Pancreas (tissue), 10 donors: ENCODE measurements at regions not wholly inside any gene's neighbourhood (a gene's known extent, or its start where the extent isn't known, plus 50 kb on each side); places are given as distances from the start of the nearest gene placed in this dataset.

ENCODE experiments used
- ATAC-seq, 4 donors: fragments of 200-7000 bp; cut with Tn5 transposase; one replicate each; pipeline versions ENCODE4 v1.8.0 to v1.9.1; 2020; ENCODE audit warnings: mild to moderate bottlenecking in 4 of 4, moderate library complexity in 4 of 4
- DNase-seq, 6 donors: peaks; one replicate each; pipeline ENCODE4 v3.0.0-alpha.2; 2020
- FAIRE-seq: peaks from 2 replicates; lab custom pipeline; 2012; peaks lifted over from hg19 to GRCh38; lab: Jason Lieb, UNC
- H3K27ac ChIP-seq, 4 donors: fragments of 200-600 bp; sonication (generic); 1 replicate in 3 of 4; 2 replicates in 1 of 4; pipeline versions ENCODE4 v1.5.0 to v1.8.0; 2020
- H3K27me3 ChIP-seq, 4 donors: fragments of 200-600 bp; one replicate each; pipeline ENCODE4 v1.8.0; 2021
- H3K36me3 ChIP-seq, 3 donors: fragments of 200-600 bp; sonication (generic) in 1 of 3; one replicate each; pipeline versions ENCODE4 v1.5.0 to v1.8.0; 2020 to 2021
- H3K4me1 ChIP-seq, 3 donors: fragments of 200-600 bp; one replicate each; pipeline ENCODE4 v1.8.0; 2021
- H3K4me3 ChIP-seq, 4 donors: fragments of 200-600 bp; sonication (generic) in 2 of 4; one replicate each; pipeline versions ENCODE4 v1.5.0 to v1.8.0; 2020 to 2021
- H3K9me3 ChIP-seq, 4 donors: fragments of 200-600 bp; one replicate each; pipeline ENCODE4 v1.8.0; 2021
- WGBS, 2 donors: extraction: QIAGEN DNeasy Blood & Tissue Kit; methylation state at CpG; one replicate each; pipeline ENCODE4 v1.1.7; 2013; 5-methylcytosine and 5-hydroxymethylcytosine counted together
- intact Hi-C, 3 donors: fragments of 100-400 bp; cut with DNase I; formaldehyde crosslinking; loops; one replicate each; pipeline versions ENCODE4 v1.11.1 to v1.14.2; 2022
- TF ChIP-seq, protein P1 (sequence below), 4 donors: fragments of 200-600 bp; sonication (generic) in 3 of 4; IDR thresholded peaks; one replicate each; pipeline versions ENCODE4 v1.5.0 to v1.8.0; 2021; ENCODE audit warnings: antibody characterized with exemption in 4 of 4
- donor health status: healthy with polysubstance abuse.
- donor health status: DM: no; HTN: no; CAD: no; lungs with moderate emphysema.
- donor health status: DM: no; HTN: no; CAD: no.
- donor health status: control.
- donor health status: control.
- donor health status: Bipolar disorder and iron deficiency.
- donor health status: DM: yes; HTN: yes; CAD: no.
- donor health status: DM: no; HTN: no; CAD: no.
- donor health status: DM: no; HTN: no; CAD: no.
- donor health status: DM: yes; HTN: yes; CAD: no.

DNA sequence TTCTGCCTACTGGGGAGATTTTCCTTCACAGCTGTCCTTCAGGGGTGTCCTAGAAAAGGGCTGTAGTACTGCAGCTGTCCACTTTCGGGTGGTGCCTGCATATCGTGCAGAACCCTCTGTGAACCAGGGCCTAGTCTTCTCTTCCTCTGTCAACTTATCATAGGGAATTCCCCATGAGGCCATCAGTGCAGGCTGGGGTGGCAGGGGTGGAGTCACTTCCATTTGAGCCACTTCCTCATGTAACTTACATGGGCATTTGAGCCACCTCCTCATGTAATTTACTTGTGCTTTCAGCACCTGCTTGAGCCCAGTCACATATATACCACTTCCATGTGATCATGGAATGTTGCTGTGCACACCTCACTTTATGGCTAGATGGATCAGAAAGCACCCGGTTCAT is 742.0 kb upstream of the RGMB start:
- Histone ChIP-seq H3K27ac (no peak overlapping the region), H3K36me3 (no peaks in the 10 kb centered on the region), H3K9me3 (no peaks in the 10 kb centered on the region), H3K4me1 (no peaks in the 10 kb centered on the region), H3K27me3 (no peaks in the 10 kb centered on the region), H3K4me3 (no peak overlapping the region)
- ATAC-seq = no peak
- FAIRE-seq = no peak
- no peak for DNase-seq
- TF ChIP-seq, protein P1, sequence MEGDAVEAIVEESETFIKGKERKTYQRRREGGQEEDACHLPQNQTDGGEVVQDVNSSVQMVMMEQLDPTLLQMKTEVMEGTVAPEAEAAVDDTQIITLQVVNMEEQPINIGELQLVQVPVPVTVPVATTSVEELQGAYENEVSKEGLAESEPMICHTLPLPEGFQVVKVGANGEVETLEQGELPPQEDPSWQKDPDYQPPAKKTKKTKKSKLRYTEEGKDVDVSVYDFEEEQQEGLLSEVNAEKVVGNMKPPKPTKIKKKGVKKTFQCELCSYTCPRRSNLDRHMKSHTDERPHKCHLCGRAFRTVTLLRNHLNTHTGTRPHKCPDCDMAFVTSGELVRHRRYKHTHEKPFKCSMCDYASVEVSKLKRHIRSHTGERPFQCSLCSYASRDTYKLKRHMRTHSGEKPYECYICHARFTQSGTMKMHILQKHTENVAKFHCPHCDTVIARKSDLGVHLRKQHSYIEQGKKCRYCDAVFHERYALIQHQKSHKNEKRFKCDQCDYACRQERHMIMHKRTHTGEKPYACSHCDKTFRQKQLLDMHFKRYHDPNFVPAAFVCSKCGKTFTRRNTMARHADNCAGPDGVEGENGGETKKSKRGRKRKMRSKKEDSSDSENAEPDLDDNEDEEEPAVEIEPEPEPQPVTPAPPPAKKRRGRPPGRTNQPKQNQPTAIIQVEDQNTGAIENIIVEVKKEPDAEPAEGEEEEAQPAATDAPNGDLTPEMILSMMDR (IDR thresholded peaks at IDR 0.05) = no peak
- intact Hi-C loops = no loop called here
- WGBS, 2 donors = 84 to 92% methylated on average over 3 of the region's 3 CpGs

DNA sequence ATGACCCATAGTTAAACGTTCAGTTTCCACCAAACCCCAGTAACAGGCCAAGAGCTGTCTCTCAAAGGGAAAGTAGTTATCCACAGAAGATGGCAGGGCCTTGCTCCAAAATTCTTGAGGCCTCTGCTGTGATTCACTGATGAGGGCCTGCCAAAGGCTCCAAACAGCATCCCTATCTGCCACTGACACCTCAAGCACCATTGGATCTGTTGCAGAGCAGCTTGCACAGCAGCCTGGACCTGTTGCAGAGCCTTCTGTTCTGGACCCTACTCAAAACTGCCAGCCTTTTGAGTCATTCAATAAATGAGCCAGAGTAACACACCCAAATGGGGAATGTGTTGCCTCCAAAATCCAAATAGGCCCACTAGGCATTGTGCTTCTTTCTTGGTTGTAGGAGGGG is 741.5 kb upstream of the RGMB start:
- H3K27me3 ChIP-seq = no peaks in the 10 kb centered on the region
- no peak for DNase-seq
- H3K4me3 ChIP-seq = no peak overlapping the region
- H3K9me3 ChIP-seq = no peaks in the 10 kb centered on the region
- H3K4me1 ChIP-seq = no peaks in the 10 kb centered on the region
- FAIRE-seq = no peak
- H3K36me3 ChIP-seq = no peaks in the 10 kb centered on the region
- H3K27ac ChIP-seq = no peak overlapping the region
- ATAC-seq = no peak
- TF ChIP-seq, protein P1 (IDR thresholded peaks at IDR 0.05) = no peak
- 49 to 59% methylated on average over 1 of the region's 1 CpG for WGBS, 2 donors
- intact Hi-C loops = no loop called here

DNA sequence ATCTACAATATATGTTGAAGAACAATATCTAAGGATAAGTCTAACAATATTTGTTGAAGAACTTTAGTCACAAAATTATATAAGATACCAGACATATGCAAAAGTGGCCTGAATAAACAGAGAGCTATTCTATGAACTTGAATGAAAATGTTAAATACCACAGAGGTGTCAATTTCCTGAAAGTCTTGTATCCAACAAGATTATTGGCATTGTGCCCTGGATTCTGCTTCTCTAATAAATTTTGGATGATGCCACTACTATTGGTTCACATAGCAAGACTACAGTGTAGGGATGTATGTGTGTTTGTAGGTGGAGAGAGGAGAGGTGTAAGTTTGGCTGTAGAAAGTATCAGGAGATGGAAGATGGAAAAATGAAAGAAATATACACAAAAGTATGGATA is 731.8 kb upstream of the RGMB start:
- FAIRE-seq = no peak
- intact Hi-C loops = no loop called here

DNA sequence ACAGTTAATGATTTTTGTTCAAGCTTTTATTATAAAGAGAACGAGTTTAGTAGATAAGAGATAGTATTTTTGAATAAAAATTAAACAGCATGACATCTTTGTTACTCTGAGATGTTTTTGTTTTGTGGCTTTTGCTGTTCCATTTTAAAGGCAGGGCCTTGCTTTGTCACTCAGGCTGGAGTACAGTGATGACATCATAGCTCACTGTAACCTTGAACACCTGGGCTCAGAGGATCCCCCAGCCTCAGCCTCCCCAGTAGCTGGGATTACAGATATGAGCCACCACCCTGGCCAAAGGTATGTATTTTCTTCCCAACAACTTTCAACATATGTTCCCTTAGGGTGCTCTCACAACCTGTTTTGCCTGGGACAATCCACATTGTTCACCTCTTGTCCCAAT is 730.9 kb upstream of the RGMB start:
- 31 to 41% methylated on average over 1 of the region's 1 CpG for WGBS, 2 donors
- H3K27me3 ChIP-seq = no peaks in the 10 kb centered on the region
- no peak for FAIRE-seq
- DNase-seq = no peak
- H3K4me1 ChIP-seq = no peaks in the 10 kb centered on the region
- no peaks in the 10 kb centered on the region for H3K36me3 ChIP-seq
- no peaks in the 10 kb centered on the region for H3K9me3 ChIP-seq
- TF ChIP-seq, protein P1 (IDR thresholded peaks at IDR 0.05) = no peak
- no peak overlapping the region for H3K27ac ChIP-seq
- ATAC-seq = no peak
- intact Hi-C loops = no loop called here
- no peak overlapping the region for H3K4me3 ChIP-seq

More for the DNA sequence above, 731.8 kb upstream of the RGMB start:
- Histone ChIP-seq H3K4me1 (no peaks in the 10 kb centered on the region), H3K36me3 (no peaks in the 10 kb centered on the region), H3K9me3 (no peaks in the 10 kb centered on the region), H3K27me3 (no peaks in the 10 kb centered on the region), H3K27ac (no peak overlapping the region), H3K4me3 (no peak overlapping the region)
- TF ChIP-seq, protein P1 (IDR thresholded peaks at IDR 0.05) = no peak
- no peak for DNase-seq
- ATAC-seq = no peak

DNA sequence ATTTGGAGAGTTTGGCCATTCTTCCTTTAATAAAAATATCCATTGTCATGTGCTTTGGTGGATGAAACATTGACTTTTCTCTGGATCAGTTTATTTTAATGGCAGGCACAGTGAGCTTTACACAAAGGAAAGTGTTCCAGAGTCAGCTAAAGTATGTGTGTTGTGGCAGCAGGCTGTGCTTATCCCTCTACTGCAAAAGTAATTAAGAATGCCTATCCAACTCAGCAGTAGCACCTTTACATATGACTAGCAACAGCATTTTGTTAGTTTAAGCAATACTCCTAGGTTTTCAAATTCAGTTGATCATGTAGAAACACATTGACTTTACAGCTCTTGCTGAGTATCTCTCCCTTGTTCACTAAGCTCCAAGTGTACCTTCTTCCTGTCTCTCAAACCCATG is 730.5 kb upstream of the RGMB start:
- Histone ChIP-seq H3K4me3 (no peak overlapping the region), H3K9me3 (no peaks in the 10 kb centered on the region), H3K4me1 (no peaks in the 10 kb centered on the region), H3K27ac (no peak overlapping the region), H3K36me3 (no peaks in the 10 kb centered on the region), H3K27me3 (no peaks in the 10 kb centered on the region)
- FAIRE-seq = no peak
- TF ChIP-seq, protein P1 (IDR thresholded peaks at IDR 0.05) = no peak
- DNase-seq = no peak
- intact Hi-C loops = no loop called here
- ATAC-seq = no peak
